GM06990 (cell line): ENCODE measurements at regions not wholly inside any gene's neighbourhood (a gene's known extent, or its start where the extent isn't known, plus 50 kb on each side); places are given as distances from the start of the nearest gene placed in this dataset.

ENCODE experiments used
- DNase-seq: peaks from one replicate; pipeline ENCODE4 v3.0.0-alpha.2; 2011; ENCODE audit not compliant: insufficient read length; ENCODE audit errors: extremely low read depth
- H3K27me3 ChIP-seq: replicated peaks from 2 replicates; pipeline ENCODE4 v1.6.0; 2011; ENCODE audit warnings: low read length; ENCODE audit not compliant: control insufficient read depth, insufficient read depth
- H3K36me3 ChIP-seq: 2 replicates; pipeline ENCODE4 v1.5.1; 2011; ENCODE audit warnings: low read length; ENCODE audit not compliant: control insufficient read depth, insufficient read depth
- H3K4me3 ChIP-seq: replicated peaks from 2 replicates; pipeline ENCODE4 v1.5.1; 2011; ENCODE audit warnings: low read depth, mild to moderate bottlenecking, control low read depth, low read length
- CTCF ChIP-seq: IDR thresholded peaks from 2 replicates; pipeline ENCODE4 v1.5.1; 2011; ENCODE audit warnings: low read length, control low read depth, mild to moderate bottlenecking, inconsistent platforms; ENCODE audit not compliant: insufficient read depth, poor library complexity, severe bottlenecking

GRCh38 chr6:126824815-126825214 lies 293.7 kb upstream of the RSPO3 start:
- no peak for TF ChIP-seq CTCF
- no peaks in the 10 kb centered on the region for H3K27me3 ChIP-seq
- DNase-seq = no peak
- H3K36me3 ChIP-seq = no peaks in the 10 kb centered on the region
- no peak overlapping the region for H3K4me3 ChIP-seq

- TF ChIP-seq CTCF = no peak
- Histone ChIP-seq H3K4me3 (no peak overlapping the region), H3K36me3 (no peaks in the 10 kb centered on the region), H3K27me3 (no peaks in the 10 kb centered on the region)
- DNase-seq = no peak
These were observed 292.2 kb upstream of the RSPO3 start for GRCh38 chr6:126826166-126826714.

DNA sequence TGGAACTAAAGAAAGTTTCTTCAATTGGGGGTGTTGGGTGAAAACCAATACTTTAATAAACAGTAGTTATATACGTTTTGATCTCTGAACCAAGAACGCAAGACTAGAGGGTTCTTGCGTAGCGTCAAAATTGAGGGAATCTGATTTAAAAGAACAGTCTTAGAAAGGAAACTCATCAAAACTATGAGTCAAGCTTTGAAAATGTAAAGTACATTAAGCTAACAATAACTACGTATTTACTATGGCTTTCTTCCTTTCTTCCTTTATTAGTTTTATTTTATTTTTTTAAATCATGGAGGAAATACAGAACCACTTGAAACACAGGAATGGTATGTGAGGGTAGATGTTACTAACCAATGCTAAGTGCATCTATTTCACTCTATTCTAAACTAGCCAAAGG lies 287.0 kb upstream of the RSPO3 start:
- Histone ChIP-seq H3K4me3 (no peak overlapping the region), H3K27me3 (no peaks in the 10 kb centered on the region), H3K36me3 (no peaks in the 10 kb centered on the region)
- no peak for TF ChIP-seq CTCF
- no peak for DNase-seq

- Histone ChIP-seq H3K4me3 (no peak overlapping the region), H3K36me3 (no peaks in the 10 kb centered on the region), H3K27me3 (no peaks in the 10 kb centered on the region)
- TF ChIP-seq CTCF = no peak
- DNase-seq = no peak
These were observed 275.7 kb upstream of the RSPO3 start for GRCh38 chr6:126842769-126843168.

- Histone ChIP-seq H3K4me3 (no peak overlapping the region), H3K27me3 (no peaks in the 10 kb centered on the region), H3K36me3 (no peaks in the 10 kb centered on the region)
- DNase-seq = no peak
- TF ChIP-seq CTCF = no peak
These were observed 270.4 kb upstream of the RSPO3 start for GRCh38 chr6:126848119-126848518.

DNA sequence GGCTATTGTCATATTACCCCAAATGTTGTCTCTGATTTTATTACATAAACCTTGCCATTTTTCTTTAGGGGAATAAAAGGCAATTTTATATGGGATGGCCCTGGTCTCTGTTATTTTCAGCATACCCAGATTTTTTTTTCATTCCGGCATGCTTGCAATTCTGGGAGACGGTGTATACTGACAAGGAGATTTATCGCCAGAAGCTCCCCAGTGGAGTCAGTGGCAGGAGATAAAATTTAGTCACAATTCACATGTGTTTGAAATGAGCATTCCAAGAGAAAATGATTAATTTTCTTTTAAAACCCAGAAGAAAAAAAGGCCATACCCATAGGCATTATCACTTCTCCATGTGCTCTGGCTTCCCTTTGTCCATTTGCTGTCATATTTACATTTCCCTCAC lies 250.8 kb upstream of the RSPO3 start:
- no peaks in the 10 kb centered on the region for H3K27me3 ChIP-seq
- no peak for DNase-seq

More for the DNA sequence above, 250.8 kb upstream of the RSPO3 start:
- H3K36me3 ChIP-seq = no peaks in the 10 kb centered on the region
- no peak for TF ChIP-seq CTCF
- no peak overlapping the region for H3K4me3 ChIP-seq
